GM12864 (cell line): ENCODE measurements at regions not wholly inside any gene's neighbourhood (a gene's known extent, or its start where the extent isn't known, plus 50 kb on each side); places are given as distances from the start of the nearest gene placed in this dataset.
"Not testable (repeated sequence)": the region's sequence is repeated elsewhere in the genome, so short reads cannot be mapped to it uniquely, and the experiment has no call there.

Experiments
- DNase-seq: peaks from one replicate; pipeline ENCODE4 v3.0.0-alpha.2; 2011; ENCODE audit warnings: low read depth
- H3K4me3 ChIP-seq: 2 replicates; pipeline ENCODE4 v1.5.1; 2011; ENCODE audit warnings: mild to moderate bottlenecking, low read depth, low read length, control low read depth
- TF ChIP-seq, protein P1 (sequence below): IDR thresholded peaks from 2 replicates; pipeline ENCODE4 v1.5.1; 2011; ENCODE audit warnings: low read depth, mild to moderate bottlenecking, moderate library complexity, low read length, control low read depth, inconsistent platforms; ENCODE audit errors: missing control alignments

DNA sequence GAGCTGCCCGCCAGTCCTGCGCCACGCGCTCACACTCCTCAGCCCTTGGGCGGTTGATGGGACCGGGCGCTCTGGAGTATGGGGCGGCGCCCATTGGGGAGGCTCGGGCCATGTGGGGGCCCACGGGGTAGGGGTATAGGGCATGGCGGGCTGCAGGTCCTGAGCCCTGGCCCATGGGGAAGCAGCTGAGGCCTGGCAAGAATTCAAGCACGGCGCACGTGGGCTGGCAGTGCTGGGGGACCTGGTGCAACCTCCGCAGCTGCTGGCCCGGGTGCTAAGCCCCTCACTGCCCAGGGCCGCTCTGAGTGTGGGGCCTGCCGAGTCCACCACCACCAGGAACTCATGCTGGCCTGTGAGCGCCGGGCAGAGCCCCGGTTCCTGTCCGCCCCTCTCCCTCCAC lies 229.6 kb upstream of the ZNF608 start:
- DNase-seq = no peak
- no peak overlapping the region for H3K4me3 ChIP-seq
- TF ChIP-seq, protein P1, sequence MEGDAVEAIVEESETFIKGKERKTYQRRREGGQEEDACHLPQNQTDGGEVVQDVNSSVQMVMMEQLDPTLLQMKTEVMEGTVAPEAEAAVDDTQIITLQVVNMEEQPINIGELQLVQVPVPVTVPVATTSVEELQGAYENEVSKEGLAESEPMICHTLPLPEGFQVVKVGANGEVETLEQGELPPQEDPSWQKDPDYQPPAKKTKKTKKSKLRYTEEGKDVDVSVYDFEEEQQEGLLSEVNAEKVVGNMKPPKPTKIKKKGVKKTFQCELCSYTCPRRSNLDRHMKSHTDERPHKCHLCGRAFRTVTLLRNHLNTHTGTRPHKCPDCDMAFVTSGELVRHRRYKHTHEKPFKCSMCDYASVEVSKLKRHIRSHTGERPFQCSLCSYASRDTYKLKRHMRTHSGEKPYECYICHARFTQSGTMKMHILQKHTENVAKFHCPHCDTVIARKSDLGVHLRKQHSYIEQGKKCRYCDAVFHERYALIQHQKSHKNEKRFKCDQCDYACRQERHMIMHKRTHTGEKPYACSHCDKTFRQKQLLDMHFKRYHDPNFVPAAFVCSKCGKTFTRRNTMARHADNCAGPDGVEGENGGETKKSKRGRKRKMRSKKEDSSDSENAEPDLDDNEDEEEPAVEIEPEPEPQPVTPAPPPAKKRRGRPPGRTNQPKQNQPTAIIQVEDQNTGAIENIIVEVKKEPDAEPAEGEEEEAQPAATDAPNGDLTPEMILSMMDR = no peak

DNA sequence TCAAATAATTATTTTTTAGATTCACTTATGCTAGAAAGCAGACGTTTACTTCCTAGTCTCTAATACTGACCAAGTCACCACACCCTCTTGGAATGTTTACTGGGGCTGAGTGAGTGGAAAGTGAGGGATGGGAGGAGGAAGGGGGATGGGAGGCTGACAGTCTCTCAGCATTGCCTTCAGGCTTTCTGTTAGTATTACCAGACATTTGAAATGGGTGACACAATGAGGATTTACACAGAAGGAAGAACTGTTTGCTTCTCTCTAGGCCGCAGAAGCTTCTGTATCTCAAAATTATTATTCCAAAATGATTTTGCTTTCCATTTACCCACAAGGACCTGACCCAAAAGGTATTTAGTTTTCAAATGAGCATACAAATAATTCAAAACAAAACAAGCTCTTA lies 232.8 kb upstream of the ZNF608 start:
- H3K4me3 ChIP-seq = no peak overlapping the region
- TF ChIP-seq, protein P1 = no peak
- DNase-seq = no peak

DNA sequence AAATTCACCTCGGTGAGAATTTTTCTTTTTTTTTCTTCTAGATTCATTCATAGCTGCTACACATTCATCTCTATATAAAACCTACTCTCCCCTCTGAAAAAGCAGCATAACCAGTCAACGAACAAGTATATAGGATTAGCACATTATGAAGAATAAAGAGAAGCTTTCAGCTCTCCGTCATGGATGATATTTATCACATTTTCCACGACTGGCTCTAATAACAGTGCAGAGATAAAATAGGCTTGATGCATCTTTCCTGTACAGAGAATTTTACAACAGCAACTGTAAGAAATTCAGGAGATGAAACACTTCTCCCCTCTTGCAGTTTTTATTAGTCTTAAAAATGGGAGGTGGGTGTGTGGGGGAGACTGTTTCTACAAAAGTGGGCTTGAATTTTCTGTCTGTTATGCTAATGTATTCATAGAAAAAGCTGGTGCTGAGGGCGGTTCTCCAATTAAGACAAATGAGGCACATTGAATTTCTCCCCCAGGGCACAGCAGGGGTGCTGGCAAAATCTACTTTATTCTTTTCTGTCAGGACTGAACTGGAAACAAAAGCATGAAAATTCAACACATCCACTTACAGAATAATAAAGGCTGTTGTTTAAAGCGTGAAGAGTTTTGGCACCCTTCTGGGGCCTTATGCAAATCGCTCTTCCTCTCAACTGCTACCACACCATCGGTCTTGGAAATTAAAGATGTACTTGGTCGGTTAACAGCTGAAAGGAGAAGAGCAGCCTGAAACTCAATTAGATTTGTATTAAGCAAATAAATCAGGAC lies 233.9 kb upstream of the ZNF608 start:
- TF ChIP-seq, protein P1 = no peak
- DNase-seq = peak; percentile 56
- peak overlapping the region; percentile 5; the same call in 1 of the 2 replicates for H3K4me3 ChIP-seq

DNA sequence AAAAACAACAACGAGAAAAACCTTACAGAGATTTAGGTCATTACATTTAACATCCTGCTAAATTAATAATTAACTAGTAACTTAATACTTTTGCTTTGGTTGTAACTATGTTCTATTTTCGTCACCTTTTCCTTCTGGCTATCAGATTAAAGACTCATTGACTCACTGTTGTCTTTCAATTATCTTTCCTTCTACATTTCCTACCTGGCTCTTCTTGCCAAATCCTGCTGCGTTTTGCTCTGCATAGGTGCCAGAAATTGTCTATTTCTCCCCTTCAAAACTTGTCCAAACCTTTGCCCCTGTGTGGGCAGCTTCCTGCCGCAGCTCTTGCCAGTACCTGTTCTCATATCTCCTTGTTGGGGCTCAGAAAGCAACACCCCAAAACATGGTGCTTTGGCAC lies 235.5 kb upstream of the ZNF608 start:
- no peak overlapping the region for H3K4me3 ChIP-seq
- TF ChIP-seq, protein P1 = no peak
- DNase-seq = no peak

- no peak for DNase-seq
- no peak overlapping the region for H3K4me3 ChIP-seq
- TF ChIP-seq, protein P1 = no peak
Observed at GRCh38 chr5:124986170-124986569, 239.7 kb upstream of the ZNF608 start.

GRCh38 chr5:124986667-124987066 lies 240.2 kb upstream of the ZNF608 start:
- no peak overlapping the region for H3K4me3 ChIP-seq
- no peak for DNase-seq
- TF ChIP-seq, protein P1 = no peak

DNA sequence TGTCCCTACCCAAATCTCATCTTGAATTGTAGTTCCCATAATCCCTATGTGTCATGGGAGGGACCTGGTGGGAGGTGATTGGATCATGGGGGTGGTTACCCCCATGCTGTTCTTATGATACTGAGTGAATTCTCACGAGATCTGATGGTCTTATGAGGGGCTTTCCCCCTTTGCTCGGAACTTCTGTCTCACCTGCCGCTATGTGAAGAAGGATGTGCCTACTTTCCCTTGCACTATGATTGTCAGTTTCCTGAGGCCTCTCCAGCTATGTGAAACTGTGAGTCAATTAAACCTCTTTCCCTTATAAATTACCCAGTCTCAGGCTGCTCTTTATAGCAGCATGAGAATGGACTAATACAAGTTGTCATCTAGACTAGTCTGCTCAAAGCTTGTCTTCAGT lies 241.3 kb upstream of the ZNF608 start:
- not testable (repeated sequence) for DNase-seq, H3K4me3 ChIP-seq
